Fibroblast of peridontal ligament (primary cell): ENCODE measurements at regions not wholly inside any gene's neighbourhood (a gene's known extent, or its start where the extent isn't known, plus 50 kb on each side); places are given as distances from the start of the nearest gene placed in this dataset.

Experiments
- DNase-seq: peaks from one replicate; pipeline ENCODE4 v3.0.0-alpha.2; 2010; ENCODE audit errors: extremely low read depth

- DNase-seq = no peak
Measured at GRCh38 chr2:34419856-34420255, 820.8 kb upstream of the FAM98A start.

GRCh38 chr2:34416856-34417255 lies 817.8 kb upstream of the FAM98A start:
- DNase-seq = no peak

GRCh38 chr2:34414856-34415255 lies 815.8 kb upstream of the FAM98A start:
- no peak for DNase-seq

- no peak for DNase-seq
Measured at GRCh38 chr2:34408100-34408499, 809.0 kb upstream of the FAM98A start.

GRCh38 chr2:34403512-34403911 lies 804.4 kb upstream of the FAM98A start:
- DNase-seq = no peak

- no peak for DNase-seq
Measured at GRCh38 chr2:34402376-34402775, 803.3 kb upstream of the FAM98A start.

- DNase-seq = no peak
Measured at GRCh38 chr2:34401186-34401585, 802.1 kb upstream of the FAM98A start.

GRCh38 chr2:34388446-34388845 lies 789.3 kb upstream of the FAM98A start:
- no peak for DNase-seq

GRCh38 chr2:34387536-34387935 lies 788.4 kb upstream of the FAM98A start:
- no peak for DNase-seq

GRCh38 chr2:34379586-34379985 lies 780.5 kb upstream of the FAM98A start:
- DNase-seq = no peak

GRCh38 chr2:34373586-34374233 lies 774.6 kb upstream of the FAM98A start:
- DNase-seq = no peak

- no peak for DNase-seq
Measured at GRCh38 chr2:34372967-34373366, 773.9 kb upstream of the FAM98A start.

GRCh38 chr2:34371711-34372110 lies 772.6 kb upstream of the FAM98A start:
- DNase-seq = no peak

GRCh38 chr2:34368304-34368703 lies 769.2 kb upstream of the FAM98A start:
- no peak for DNase-seq

- no peak for DNase-seq
Measured at GRCh38 chr2:34365932-34366331, 766.8 kb upstream of the FAM98A start.

GRCh38 chr2:34365512-34365911 lies 766.4 kb upstream of the FAM98A start:
- no peak for DNase-seq

GRCh38 chr2:34353509-34354113 lies 754.5 kb upstream of the FAM98A start:
- no peak for DNase-seq

GRCh38 chr2:34349527-34349926 lies 750.4 kb upstream of the FAM98A start:
- DNase-seq = no peak

- no peak for DNase-seq
Measured at GRCh38 chr2:34345030-34345429, 745.9 kb upstream of the FAM98A start.

- DNase-seq = no peak
Measured at GRCh38 chr2:34340307-34340706, 741.2 kb upstream of the FAM98A start.

- DNase-seq = no peak
Measured at GRCh38 chr2:34337735-34338134, 738.6 kb upstream of the FAM98A start.

GRCh38 chr2:34332813-34333212 lies 733.7 kb upstream of the FAM98A start:
- DNase-seq = no peak

- no peak for DNase-seq
Measured at GRCh38 chr2:34320056-34320455, 721.0 kb upstream of the FAM98A start.

- DNase-seq = no peak
Measured at GRCh38 chr2:34317797-34318196, 718.7 kb upstream of the FAM98A start.
